Transverse colon (tissue), 4 donors: ENCODE measurements at regions not wholly inside any gene's neighbourhood (a gene's known extent, or its start where the extent isn't known, plus 50 kb on each side); places are given as distances from the start of the nearest gene placed in this dataset.
"Not testable (repeated sequence)": the region's sequence is repeated elsewhere in the genome, so short reads cannot be mapped to it uniquely, and the experiment has no call there.

Source experiments
- EP300 ChIP-seq: sonication (generic); formaldehyde crosslinking; IDR thresholded peaks from one replicate; pipeline ENCODE4 v1.6.1; 2017; ENCODE audit warnings: antibody characterized with exemption, low read depth
- POLR2A ChIP-seq: fragments of 450-650 bp; IDR thresholded peaks from one replicate; pipeline ENCODE4 v1.6.1; 2016; ENCODE audit warnings: antibody characterized with exemption, mild to moderate bottlenecking, moderate library complexity
- POLR2AphosphoS5 ChIP-seq, 3 donors: sonication (generic); formaldehyde crosslinking; IDR thresholded peaks; one replicate each; pipeline ENCODE4 v1.6.1; 2016; ENCODE audit warnings: antibody characterized with exemption in 3 of 3
- TF ChIP-seq, protein P1 (sequence below), 5 experiments: fragments of 200-600 bp in 3 of 5; fragments of 450-650 bp in 2 of 5; sonication (generic) in 3 of 5; IDR thresholded peaks; 1 replicate in 2 of 5; 2 replicates in 3 of 5; pipeline ENCODE4 v1.5.1; 2016 to 2017; ENCODE audit warnings: antibody characterized with exemption in 5 of 5, inconsistent platforms in 3 of 5, mild to moderate bottlenecking in 2 of 5, moderate library complexity in 1 of 5

DNA sequence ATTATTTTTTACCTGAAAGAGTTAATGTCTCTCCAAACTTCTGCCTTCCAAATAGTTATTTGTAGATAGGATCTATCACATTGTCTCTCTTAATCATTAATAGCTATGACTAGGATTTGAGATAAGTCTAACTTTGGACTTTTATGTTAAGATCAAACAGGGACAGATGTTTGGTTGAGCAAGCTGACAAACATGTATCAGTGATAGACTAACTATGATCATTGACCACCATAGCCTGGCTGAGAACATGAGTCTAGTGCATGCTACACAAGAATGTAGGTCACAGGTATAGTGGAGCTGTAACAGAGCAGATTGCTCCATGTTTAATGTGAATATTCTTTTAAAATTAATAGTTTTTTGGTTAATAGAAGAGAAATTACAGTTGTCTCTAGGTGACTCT lies 52.0 kb downstream of the SYT15B start:
- TF ChIP-seq, protein P1, sequence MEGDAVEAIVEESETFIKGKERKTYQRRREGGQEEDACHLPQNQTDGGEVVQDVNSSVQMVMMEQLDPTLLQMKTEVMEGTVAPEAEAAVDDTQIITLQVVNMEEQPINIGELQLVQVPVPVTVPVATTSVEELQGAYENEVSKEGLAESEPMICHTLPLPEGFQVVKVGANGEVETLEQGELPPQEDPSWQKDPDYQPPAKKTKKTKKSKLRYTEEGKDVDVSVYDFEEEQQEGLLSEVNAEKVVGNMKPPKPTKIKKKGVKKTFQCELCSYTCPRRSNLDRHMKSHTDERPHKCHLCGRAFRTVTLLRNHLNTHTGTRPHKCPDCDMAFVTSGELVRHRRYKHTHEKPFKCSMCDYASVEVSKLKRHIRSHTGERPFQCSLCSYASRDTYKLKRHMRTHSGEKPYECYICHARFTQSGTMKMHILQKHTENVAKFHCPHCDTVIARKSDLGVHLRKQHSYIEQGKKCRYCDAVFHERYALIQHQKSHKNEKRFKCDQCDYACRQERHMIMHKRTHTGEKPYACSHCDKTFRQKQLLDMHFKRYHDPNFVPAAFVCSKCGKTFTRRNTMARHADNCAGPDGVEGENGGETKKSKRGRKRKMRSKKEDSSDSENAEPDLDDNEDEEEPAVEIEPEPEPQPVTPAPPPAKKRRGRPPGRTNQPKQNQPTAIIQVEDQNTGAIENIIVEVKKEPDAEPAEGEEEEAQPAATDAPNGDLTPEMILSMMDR (IDR thresholded peaks at IDR 0.05), result not testable (repeated sequence)
- TF ChIP-seq EP300; POLR2AphosphoS5 (IDR thresholded peaks at IDR 0.05); POLR2A: not testable (repeated sequence)
